SK-N-MC (cell line): ENCODE measurements at regions not wholly inside any gene's neighbourhood (a gene's known extent, or its start where the extent isn't known, plus 50 kb on each side); places are given as distances from the start of the nearest gene placed in this dataset.

ENCODE experiments used
- EZH2 ChIP-seq: fragments of 200-600 bp; sonication (generic); IDR thresholded peaks from one replicate; pipeline ENCODE4 v1.6.1; 2017; ENCODE audit warnings: antibody characterized with exemption
- POLR2AphosphoS5 ChIP-seq: IDR thresholded peaks from 2 replicates; pipeline ENCODE4 v1.6.1; 2012; ENCODE audit warnings: mild to moderate bottlenecking, low read depth, low read length, borderline replicate concordance

GRCh38 chr3:21036888-21037287, 714.1 kb downstream of the ZNF385D start:
- TF ChIP-seq POLR2AphosphoS5: no peak
- no peak for TF ChIP-seq EZH2
